SK-N-SH treated with all-trans-retinoic acid at 6 μM for 48 hours (cell line): ENCODE measurements at regions not wholly inside any gene's neighbourhood (a gene's known extent, or its start where the extent isn't known, plus 50 kb on each side); places are given as distances from the start of the nearest gene placed in this dataset.

Source experiments
- ARNTL ChIP-seq: fragments of 450-650 bp; formaldehyde crosslinking; IDR thresholded peaks from 2 replicates; pipeline ENCODE4 v1.5.0; 2020; ENCODE audit warnings: low read depth, mild to moderate bottlenecking, moderate library complexity, borderline replicate concordance
- ESRRG ChIP-seq: fragments of 250-450 bp; sonication (Bioruptor Pico); IDR thresholded peaks from 2 replicates; pipeline ENCODE4 v1.6.1; 2021; ENCODE audit warnings: mild to moderate bottlenecking
- GLIS3 ChIP-seq: fragments of 250-450 bp; sonication (Bioruptor Pico); IDR thresholded peaks from 2 replicates; pipeline ENCODE4 v1.5.0; 2020; ENCODE audit warnings: mild to moderate bottlenecking, moderate library complexity
- PATZ1 ChIP-seq: fragments of 250-450 bp; sonication (Bioruptor Pico); IDR thresholded peaks from 2 replicates; pipeline ENCODE4 v1.8.0; 2020; ENCODE audit warnings: mild to moderate bottlenecking, moderate library complexity, borderline replicate concordance
- RARB ChIP-seq: fragments of 250-450 bp; sonication (Bioruptor Pico); IDR thresholded peaks from 2 replicates; pipeline ENCODE4 v1.8.0; 2021; ENCODE audit warnings: mild to moderate bottlenecking, moderate library complexity
- TCF4 ChIP-seq: fragments of 250-450 bp; sonication (Bioruptor Pico); IDR thresholded peaks from 2 replicates; pipeline ENCODE4 v1.8.0; 2021; ENCODE audit warnings: mild to moderate bottlenecking, moderate library complexity, borderline replicate concordance
- TOX ChIP-seq: fragments of 250-450 bp; sonication (Bioruptor Pico); IDR thresholded peaks from 2 replicates; pipeline ENCODE4 v1.8.0; 2021; ENCODE audit warnings: mild to moderate bottlenecking, moderate library complexity, borderline replicate concordance
- ZFP30 ChIP-seq: fragments of 450-650 bp; formaldehyde crosslinking; IDR thresholded peaks from 2 replicates; pipeline ENCODE4 v1.5.0; 2022; ENCODE audit warnings: mild to moderate bottlenecking, moderate library complexity
- ZNF565 ChIP-seq: fragments of 450-650 bp; formaldehyde crosslinking; conservative IDR thresholded peaks from 2 replicates; pipeline ENCODE4 v1.5.0; 2020; ENCODE audit warnings: low read depth, mild to moderate bottlenecking, moderate library complexity
- ZNF8 ChIP-seq: fragments of 450-650 bp; formaldehyde crosslinking; IDR thresholded peaks from 2 replicates; pipeline ENCODE4 v1.5.0; 2020; ENCODE audit warnings: mild to moderate bottlenecking, moderate library complexity

GRCh38 chr2:204116159-204116792 lies 179.7 kb downstream of the ICOS start:
- TF ChIP-seq PATZ1 (CRISPR knock-in tag) (no peak), RARB (CRISPR knock-in tag) (no peak), ZNF8 (no peak), TCF4 (no peak), GLIS3 (CRISPR knock-in tag) (no peak), ZFP30 (CRISPR knock-in tag) (no peak), TOX (CRISPR knock-in tag) (no peak), ESRRG (CRISPR knock-in tag) (no peak), ZNF565 (CRISPR knock-in tag) (no peak), ARNTL (CRISPR knock-in tag) (no peak)
